Psoas muscle (tissue), 7 donors: ENCODE measurements at regions not wholly inside any gene's neighbourhood (a gene's known extent, or its start where the extent isn't known, plus 50 kb on each side); places are given as distances from the start of the nearest gene placed in this dataset.

Experiments
- ATAC-seq, 4 donors: fragments of 200-7000 bp; cut with Tn5 transposase; one replicate each; pipeline ENCODE4 v1.9.1; 2020; ENCODE audit warnings: moderate library complexity in 3 of 4, mild to moderate bottlenecking in 2 of 4
- DNase-seq, 2 donors: peaks; one replicate each; pipeline ENCODE4 v3.0.0-alpha.2; 2020
- H3K27ac ChIP-seq: fragments of 200-600 bp; one replicate; pipeline ENCODE4 v1.8.0; 2022
- H3K27me3 ChIP-seq, 3 donors: fragments of 200-600 bp in 1 of 3; one replicate each; pipeline versions ENCODE4 v1.6.1 to v1.8.0; 2013 to 2022; ENCODE audit warnings: low read length in 2 of 3, mild to moderate bottlenecking in 2 of 3, moderate library complexity in 1 of 3; ENCODE audit not compliant: insufficient read depth in 3 of 3
- H3K36me3 ChIP-seq, 2 donors: fragments of 200-600 bp in 1 of 2; one replicate each; pipeline versions ENCODE4 v1.6.1 to v1.8.0; 2013 to 2022; ENCODE audit warnings: low read depth in 1 of 2, mild to moderate bottlenecking in 1 of 2, moderate library complexity in 1 of 2; ENCODE audit not compliant: insufficient read depth in 1 of 2
- H3K4me1 ChIP-seq: fragments of 200-600 bp; one replicate; pipeline ENCODE4 v1.8.0; 2022
- H3K4me3 ChIP-seq: fragments of 200-600 bp; one replicate; pipeline ENCODE4 v1.8.0; 2022; ENCODE audit warnings: mild to moderate bottlenecking
- H3K9me3 ChIP-seq: fragments of 200-600 bp; one replicate; pipeline ENCODE4 v1.8.0; 2022
- WGBS, 3 donors: extraction: QIAGEN DNeasy Blood & Tissue Kit; methylation state at CpG; one replicate each; pipeline versions ENCODE4 v1.1.6 to v1.1.7; 2013; 5-methylcytosine and 5-hydroxymethylcytosine counted together
- intact Hi-C, 2 donors: fragments of 100-400 bp; cut with DNase I; formaldehyde crosslinking; loops; one replicate each; pipeline versions ENCODE4 v1.11.0 to v1.14.2; 2022
- TF ChIP-seq, protein P1 (sequence below): fragments of 200-600 bp; IDR thresholded peaks from one replicate; pipeline ENCODE4 v1.8.0; 2022; ENCODE audit warnings: antibody characterized with exemption
- donor health status: healthy with polysubstance abuse.
- donor health status: DM: no; HTN: no; CAD: no; lungs with moderate emphysema.
- donor health status: Bipolar disorder and iron deficiency.
- donor health status: healthy.
- donor health status: DM: yes; HTN: yes; CAD: no.
- donor health status: DM: no; HTN: no; CAD: no.
- donor health status: DM: yes; HTN: yes; CAD: no.

DNA sequence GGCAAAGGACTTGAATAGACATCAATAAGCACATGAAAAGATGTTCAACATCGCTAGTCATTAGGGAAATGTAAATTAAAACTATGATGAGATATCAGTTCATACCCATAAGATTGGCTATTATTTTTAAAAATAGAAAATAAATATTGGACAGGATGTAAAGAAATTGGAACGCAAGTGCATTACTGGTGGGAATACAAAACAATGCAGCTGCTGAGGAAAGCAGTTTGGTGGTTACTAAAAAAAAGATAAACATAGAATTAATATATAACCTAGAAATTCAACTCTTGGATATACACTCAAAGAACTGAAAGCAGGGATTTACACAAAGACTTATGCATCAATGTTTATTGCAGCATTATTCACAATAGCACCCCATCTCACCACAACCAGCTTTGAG, 174.5 kb upstream of the NDUFV2 start:
- WGBS, 3 donors: 70 to 82% (median 78%) methylated on average over 2 of the region's 2 CpGs
- H3K4me1 ChIP-seq: no peaks in the 10 kb centered on the region
- H3K27ac ChIP-seq: no peak overlapping the region
- no peak overlapping the region for H3K4me3 ChIP-seq
- H3K27me3 ChIP-seq: no peaks in the 10 kb centered on the region
- DNase-seq (no peak), ATAC-seq (no peak)
- TF ChIP-seq, protein P1, sequence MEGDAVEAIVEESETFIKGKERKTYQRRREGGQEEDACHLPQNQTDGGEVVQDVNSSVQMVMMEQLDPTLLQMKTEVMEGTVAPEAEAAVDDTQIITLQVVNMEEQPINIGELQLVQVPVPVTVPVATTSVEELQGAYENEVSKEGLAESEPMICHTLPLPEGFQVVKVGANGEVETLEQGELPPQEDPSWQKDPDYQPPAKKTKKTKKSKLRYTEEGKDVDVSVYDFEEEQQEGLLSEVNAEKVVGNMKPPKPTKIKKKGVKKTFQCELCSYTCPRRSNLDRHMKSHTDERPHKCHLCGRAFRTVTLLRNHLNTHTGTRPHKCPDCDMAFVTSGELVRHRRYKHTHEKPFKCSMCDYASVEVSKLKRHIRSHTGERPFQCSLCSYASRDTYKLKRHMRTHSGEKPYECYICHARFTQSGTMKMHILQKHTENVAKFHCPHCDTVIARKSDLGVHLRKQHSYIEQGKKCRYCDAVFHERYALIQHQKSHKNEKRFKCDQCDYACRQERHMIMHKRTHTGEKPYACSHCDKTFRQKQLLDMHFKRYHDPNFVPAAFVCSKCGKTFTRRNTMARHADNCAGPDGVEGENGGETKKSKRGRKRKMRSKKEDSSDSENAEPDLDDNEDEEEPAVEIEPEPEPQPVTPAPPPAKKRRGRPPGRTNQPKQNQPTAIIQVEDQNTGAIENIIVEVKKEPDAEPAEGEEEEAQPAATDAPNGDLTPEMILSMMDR: no peak
- H3K36me3 ChIP-seq: no peaks in the 10 kb centered on the region
- intact Hi-C loops: no loop called here
- peaks cover 10% of the 10 kb centered on the region for H3K9me3 ChIP-seq

- H3K36me3 ChIP-seq: no peaks in the 10 kb centered on the region
- H3K27me3 ChIP-seq: no peaks in the 10 kb centered on the region
- DNase-seq (no peak), ATAC-seq (no peak)
- TF ChIP-seq, protein P1: no peak
- 80 to 90% (median 89%) methylated on average over 3 of the region's 3 CpGs for WGBS, 3 donors
- no peak overlapping the region for H3K4me3 ChIP-seq
- intact Hi-C loops: no loop called here
- peaks cover 10% of the 10 kb centered on the region for H3K9me3 ChIP-seq
- H3K4me1 ChIP-seq: no peaks in the 10 kb centered on the region
- H3K27ac ChIP-seq: no peak overlapping the region
Observed at GRCh38 chr18:8928847-8929780, 173.4 kb upstream of the NDUFV2 start.

DNA sequence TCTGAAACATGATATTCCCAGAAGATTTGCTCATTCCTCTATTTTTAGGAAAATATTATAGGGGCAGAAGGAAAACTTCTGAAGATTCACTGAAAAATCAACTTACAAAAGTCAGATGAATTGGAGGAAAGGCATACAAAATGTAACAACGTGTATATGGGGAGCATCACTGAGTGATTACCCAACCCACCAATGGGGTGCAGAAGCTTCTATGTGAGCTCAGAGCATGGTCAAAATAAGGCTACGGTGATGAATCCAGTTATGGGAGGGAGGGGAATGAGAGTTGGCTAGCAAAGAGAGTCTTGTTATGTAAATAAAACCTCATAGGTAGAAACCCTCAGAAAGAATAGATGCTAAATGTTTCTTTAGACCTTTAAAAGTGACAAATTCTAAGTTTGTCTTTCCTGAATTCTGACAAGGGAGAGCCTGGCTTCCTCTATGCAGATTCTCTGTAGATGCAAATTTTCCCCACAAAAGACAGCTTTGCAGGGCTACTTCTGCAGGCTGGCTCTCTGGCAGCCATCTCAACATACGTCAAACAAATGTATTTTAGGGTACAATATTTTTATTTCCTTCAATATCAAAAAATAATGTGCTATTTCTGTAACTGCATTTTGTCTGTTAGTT, 171.4 kb upstream of the NDUFV2 start:
- no peaks in the 10 kb centered on the region for H3K27me3 ChIP-seq
- intact Hi-C loops: no loop called here
- DNase-seq: no peak
- H3K27ac ChIP-seq: no peak overlapping the region
- TF ChIP-seq, protein P1: no peak
- H3K36me3 ChIP-seq: no peaks in the 10 kb centered on the region
- no peak for ATAC-seq
- no peaks in the 10 kb centered on the region for H3K4me1 ChIP-seq
- no peak overlapping the region for H3K4me3 ChIP-seq
- peaks cover 10% of the 10 kb centered on the region for H3K9me3 ChIP-seq
- 29 to 39% (median 32%) methylated on average over 3 of the region's 3 CpGs for WGBS, 3 donors

- H3K27ac ChIP-seq: no peak overlapping the region
- no peak for DNase-seq
- H3K4me3 ChIP-seq: no peak overlapping the region
- no peaks in the 10 kb centered on the region for H3K4me1 ChIP-seq
- peaks cover 7% of the 10 kb centered on the region for H3K9me3 ChIP-seq
- intact Hi-C loops: no loop called here
- no peaks in the 10 kb centered on the region for H3K36me3 ChIP-seq
- TF ChIP-seq, protein P1: no peak
- H3K27me3 ChIP-seq: no peaks in the 10 kb centered on the region
- no peak for ATAC-seq
Observed at GRCh38 chr18:8932866-8933265, 169.6 kb upstream of the NDUFV2 start.
